ENCODE measurements at regions not wholly inside any gene's neighbourhood (a gene's known extent, or its start where the extent isn't known, plus 50 kb on each side); places are given as distances from the start of the nearest gene placed in this dataset.
"Not testable (repeated sequence)": the region's sequence is repeated elsewhere in the genome, so short reads cannot be mapped to it uniquely, and the experiment has no call there.

GRCh38 chr6:153525998-153526397 lies 394.9 kb upstream of the RGS17 start:
- no peak for DNase-seq

- no peak for DNase-seq
These were observed 392.3 kb upstream of the RGS17 start for GRCh38 chr6:153523390-153523789.

GRCh38 chr6:153511896-153512496 lies 380.9 kb upstream of the RGS17 start:
- peak; percentile 22 for DNase-seq

- no peak for DNase-seq
These were observed 372.7 kb upstream of the RGS17 start for GRCh38 chr6:153503810-153504209.

GRCh38 chr6:153493501-153493900 lies 362.4 kb upstream of the RGS17 start:
- no peak for DNase-seq

DNA sequence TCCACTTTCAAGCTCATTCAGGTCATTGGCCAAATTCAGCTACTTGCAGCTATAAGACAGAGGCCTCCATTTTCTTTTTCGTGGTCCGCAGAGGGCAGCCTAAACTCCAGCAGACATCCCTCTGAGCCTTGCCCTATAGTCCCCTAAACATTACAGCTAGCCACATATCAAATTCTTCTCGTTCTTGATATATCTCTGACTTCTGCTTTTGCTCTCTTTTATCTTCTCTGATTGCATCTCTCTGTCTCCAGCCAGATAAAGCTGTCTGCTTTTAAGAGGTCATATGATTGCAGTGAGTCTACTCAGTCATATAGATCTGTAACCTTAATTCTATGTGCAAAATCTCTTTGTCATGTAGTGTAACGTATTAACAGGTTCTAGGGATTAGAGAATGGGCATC lies 358.4 kb upstream of the RGS17 start:
- no peak for DNase-seq

DNA sequence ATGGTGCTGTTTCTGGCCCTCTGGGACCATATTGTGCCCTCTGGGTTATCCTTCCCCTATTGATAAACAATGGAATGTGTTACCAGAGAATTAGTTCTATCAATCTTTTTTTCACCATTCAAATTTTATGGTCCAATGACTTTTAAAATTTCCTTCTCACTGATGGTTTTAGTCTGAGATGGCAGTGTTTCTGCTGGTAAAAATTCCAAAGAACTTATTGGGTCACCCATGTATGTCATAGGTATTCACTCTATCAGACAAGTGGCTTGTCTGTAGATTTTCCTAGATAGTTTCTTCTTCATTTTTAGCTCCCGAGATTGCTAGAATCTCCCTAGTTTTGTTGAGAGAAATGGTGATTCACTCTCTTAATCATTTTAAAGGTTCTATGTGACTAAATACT lies 357.2 kb upstream of the RGS17 start:
- no peak for DNase-seq

DNA sequence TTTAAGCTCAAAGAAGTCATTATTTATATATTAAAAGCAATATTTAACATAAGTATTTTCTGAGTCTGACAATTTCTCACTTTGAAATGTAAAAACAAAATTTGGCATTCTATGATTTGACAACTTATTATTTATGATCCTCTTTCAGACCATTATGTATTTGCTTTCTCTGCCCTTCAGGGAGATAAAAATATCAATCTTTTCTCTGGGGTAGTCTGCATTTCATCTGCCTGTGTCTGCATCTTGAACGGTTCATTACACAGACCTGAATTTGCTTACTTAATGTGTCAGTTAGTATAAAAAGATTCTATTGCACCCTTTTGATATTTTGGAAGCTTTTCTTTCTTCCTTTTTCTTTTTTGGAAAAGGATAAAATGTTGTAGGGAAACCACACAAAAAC lies 354.0 kb upstream of the RGS17 start:
- DNase-seq: no peak

GRCh38 chr6:153484056-153484455 lies 353.0 kb upstream of the RGS17 start:
- no peak for DNase-seq

- DNase-seq: no peak
These were observed 345.2 kb upstream of the RGS17 start for GRCh38 chr6:153476243-153476642.

- DNase-seq: no peak
These were observed 334.0 kb upstream of the RGS17 start for GRCh38 chr6:153465050-153465449.

DNA sequence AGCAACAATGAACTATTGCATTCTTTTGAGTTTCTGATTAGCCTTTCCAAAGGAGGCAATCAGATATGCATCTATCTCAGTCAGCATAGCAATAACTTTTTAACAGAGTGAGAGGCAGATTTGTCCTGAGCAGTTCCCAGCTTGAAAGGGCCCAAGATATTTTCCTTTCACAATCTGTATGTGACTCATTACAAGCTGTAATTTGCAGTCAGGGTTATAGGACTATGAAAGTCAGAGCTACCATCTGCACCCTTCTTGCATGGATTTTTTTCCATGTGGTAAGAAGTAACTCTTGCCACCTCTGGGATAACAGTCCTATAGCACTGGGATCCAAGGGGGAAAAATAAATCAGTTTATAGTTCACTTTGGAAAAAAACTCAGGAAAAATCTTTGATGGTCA lies 318.2 kb upstream of the RGS17 start:
- DNase-seq: no peak

GRCh38 chr6:153442749-153443148 lies 311.7 kb upstream of the RGS17 start:
- DNase-seq: not testable (repeated sequence)

DNA sequence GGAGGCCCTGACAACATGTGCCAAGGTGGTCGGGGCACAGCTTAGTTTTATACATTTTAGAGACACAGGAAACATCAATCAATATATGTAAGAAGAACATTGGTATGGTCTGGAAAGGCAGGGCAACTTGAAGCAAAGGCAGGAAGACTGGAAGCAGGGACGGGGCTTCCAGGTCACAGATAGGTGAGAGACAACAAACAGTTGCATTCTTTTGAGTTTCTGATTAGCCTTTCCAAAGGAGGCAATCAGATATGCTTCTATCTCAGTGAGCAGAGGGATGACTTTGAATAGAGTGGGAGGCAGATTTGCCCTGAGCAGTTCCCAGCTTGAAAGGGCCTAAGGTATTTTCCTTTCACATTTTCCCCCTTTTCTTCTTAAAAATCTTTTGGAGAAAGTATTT lies 311.0 kb upstream of the RGS17 start:
- no peak for DNase-seq

DNA sequence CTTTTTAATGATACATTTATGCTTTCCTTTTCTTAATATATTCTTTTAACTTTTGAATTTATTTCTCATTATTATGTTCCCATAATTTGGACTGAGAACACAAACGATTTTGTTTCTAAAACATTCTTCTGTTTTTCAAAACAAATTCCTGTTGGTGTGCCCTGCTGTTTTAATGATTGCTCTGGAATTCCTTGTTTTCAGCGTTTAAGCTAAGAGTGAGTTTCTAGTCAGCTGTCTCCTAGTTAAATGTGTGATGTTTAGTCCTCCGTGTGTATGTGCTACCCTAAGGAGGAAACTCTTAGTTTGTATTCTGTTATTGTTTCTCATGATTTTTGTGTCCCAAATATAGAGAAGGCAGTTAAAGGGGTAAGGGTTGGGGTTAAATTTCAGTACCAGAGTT lies 306.1 kb upstream of the RGS17 start:
- DNase-seq: no peak

GRCh38 chr6:153436351-153436750 lies 305.3 kb upstream of the RGS17 start:
- DNase-seq: no peak

- no peak for DNase-seq
These were observed 304.7 kb upstream of the RGS17 start for GRCh38 chr6:153435787-153436186.

- no peak for DNase-seq
These were observed 294.5 kb upstream of the RGS17 start for GRCh38 chr6:153425536-153425935.

DNA sequence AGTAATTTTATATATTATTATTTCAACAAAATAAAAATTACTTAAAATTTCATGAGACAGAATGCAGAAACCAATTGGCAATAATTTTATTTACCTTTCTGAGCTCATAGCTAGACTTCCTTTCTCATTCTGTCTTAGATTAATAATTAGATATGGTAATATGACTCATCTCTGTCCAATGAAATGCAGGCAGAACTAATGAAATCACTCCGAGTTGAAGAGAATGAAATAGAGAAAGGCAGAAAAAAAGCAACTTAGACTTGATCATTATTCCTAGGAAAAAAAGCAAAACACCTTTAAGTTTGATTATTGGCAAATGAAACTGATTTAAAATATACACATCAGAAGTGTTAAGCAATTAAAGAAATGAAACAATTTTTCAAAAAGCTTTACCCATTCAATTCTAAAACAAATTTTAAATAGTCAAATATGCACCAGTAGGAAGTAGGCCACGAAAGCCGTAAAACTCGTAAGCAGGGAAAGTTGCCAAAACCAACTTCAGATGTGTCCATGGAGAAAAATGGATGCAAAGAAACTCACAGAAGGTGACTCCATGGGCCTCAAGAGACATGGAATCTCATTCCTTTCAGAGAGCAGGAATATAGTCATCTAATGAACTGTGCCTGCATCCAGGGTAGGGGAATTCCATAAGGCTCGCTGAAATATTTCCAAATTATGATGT lies 293.8 kb upstream of the RGS17 start:
- DNase-seq: no peak

DNA sequence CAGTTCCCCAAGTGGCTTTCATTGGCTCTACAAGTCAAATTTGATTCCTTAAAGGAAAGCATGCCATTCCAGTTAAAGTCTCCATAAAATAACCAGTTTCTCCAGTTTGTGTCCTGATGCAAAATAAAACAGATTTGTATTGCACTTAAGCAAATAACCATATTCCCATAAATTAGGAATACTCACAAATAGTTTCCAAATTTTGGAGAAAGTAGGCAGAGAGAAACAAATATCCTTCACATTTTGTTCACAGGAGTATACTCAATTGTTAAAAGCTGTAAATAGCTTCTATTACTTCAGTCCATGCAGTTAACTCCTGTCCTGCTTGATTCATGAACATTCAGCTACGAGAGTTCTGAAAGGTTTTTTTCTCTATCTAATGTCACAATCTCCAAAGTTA lies 281.4 kb upstream of the RGS17 start:
- DNase-seq: no peak

DNA sequence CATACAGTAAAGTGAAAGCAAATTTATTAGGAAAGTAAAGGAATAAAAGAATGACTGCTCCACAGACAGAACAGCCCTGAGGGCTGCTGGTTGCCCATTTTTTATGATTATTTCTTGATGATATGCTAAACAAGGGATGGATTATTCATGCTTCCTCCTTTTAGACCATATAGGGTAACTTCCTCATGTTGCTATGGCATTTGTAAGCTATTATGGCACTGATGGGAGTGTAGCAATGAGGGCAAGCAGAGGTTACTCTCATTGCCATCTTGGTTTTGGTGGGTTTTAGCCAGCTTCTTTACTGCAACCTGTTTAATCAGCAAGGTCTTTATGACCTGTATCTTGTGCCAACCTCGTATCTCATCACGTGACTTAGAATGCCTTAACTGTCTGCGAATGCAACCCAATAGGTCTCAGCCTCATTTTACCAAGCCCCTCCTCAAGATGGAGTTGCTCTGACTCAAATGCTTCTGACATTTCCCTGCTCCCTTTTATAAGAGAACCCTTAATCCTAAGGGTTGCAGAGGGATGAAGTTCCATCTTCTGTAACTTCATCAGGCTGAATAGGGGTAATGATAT lies 280.1 kb upstream of the RGS17 start:
- DNase-seq: no peak

DNA sequence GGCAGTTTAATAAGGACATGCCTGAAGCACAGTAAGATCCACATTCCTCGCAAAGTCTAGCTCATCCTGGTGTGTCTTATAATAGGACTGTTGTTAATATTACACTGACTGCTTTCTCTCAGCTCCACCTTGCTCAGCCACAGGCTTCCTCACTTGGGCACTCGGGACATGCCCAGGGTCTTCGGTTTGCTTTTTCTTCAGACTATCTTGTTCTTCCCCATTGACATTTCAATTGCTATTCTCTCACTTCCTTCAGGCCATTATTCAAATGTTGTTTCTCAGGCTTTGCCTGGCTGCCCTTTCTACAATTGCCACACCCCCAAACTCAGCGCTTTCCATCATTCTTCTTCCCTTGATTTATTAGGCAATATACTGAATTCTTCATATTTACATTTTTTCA lies 274.8 kb upstream of the RGS17 start:
- DNase-seq: no peak

GRCh38 chr6:153401751-153402150 lies 270.7 kb upstream of the RGS17 start:
- DNase-seq: no peak

GRCh38 chr6:153392156-153392555 lies 261.1 kb upstream of the RGS17 start:
- no peak for DNase-seq

DNA sequence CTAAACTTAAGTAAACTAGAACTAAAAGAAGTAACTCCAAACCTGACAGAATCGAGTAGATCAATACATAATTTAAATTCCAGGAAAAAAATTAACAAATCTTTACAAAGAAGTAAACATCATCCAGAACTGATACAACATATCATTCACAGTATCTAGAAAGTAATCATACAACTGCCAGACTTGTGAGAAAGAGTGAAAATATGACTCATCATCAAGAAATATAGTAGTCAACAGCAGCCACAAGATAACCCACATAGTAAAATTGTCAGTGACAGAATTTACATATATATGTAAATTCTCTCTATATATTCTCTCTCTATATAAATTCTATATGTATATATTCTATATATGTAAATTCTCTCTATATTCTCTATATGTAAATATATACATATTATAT lies 242.8 kb upstream of the RGS17 start:
- no peak for DNase-seq

All from CD4-positive, alpha-beta T cell treated with Interleukin-21 for 1 hour (primary cell).